Nephron progenitor cell (in vitro differentiated cells): ENCODE measurements at regions not wholly inside any gene's neighbourhood (a gene's known extent, or its start where the extent isn't known, plus 50 kb on each side); places are given as distances from the start of the nearest gene placed in this dataset.
"Not testable (repeated sequence)": the region's sequence is repeated elsewhere in the genome, so short reads cannot be mapped to it uniquely, and the experiment has no call there.

Experiments
- DNase-seq: peaks from one replicate; pipeline ENCODE4 v3.0.0; 2021
- H3K27ac Mint-ChIP-seq: 2 replicates; pipeline ENCODE4 v1.8.0; 2021; ENCODE audit warnings: mild to moderate bottlenecking, moderate library complexity, mixed read lengths
- H3K27me3 Mint-ChIP-seq: 2 replicates; pipeline ENCODE4 v1.8.0; 2021; ENCODE audit warnings: mild to moderate bottlenecking, low read depth, mixed read lengths; ENCODE audit not compliant: poor library complexity
- H3K36me3 Mint-ChIP-seq: 2 replicates; pipeline ENCODE4 v1.8.0; 2021; ENCODE audit warnings: low read depth, mixed read lengths
- H3K4me1 Mint-ChIP-seq: 2 replicates; pipeline ENCODE4 v1.8.0; 2021; ENCODE audit warnings: mixed read lengths
- H3K4me3 Mint-ChIP-seq: 2 replicates; pipeline ENCODE4 v1.8.0; 2021; ENCODE audit warnings: mild to moderate bottlenecking, moderate library complexity, mixed read lengths
- H3K9me3 Mint-ChIP-seq: 2 replicates; pipeline ENCODE4 v1.8.0; 2021; ENCODE audit warnings: mild to moderate bottlenecking, moderate library complexity, mixed read lengths
- CTCF ChIP-seq: fragments of 200-600 bp; sonication (generic); IDR thresholded peaks from 2 replicates; pipeline ENCODE4 v1.5.0; 2021; ENCODE audit warnings: antibody characterized with exemption

GRCh38 chr9:102445181-102445747, 549.9 kb upstream of the CYLC2 start:
- peaks cover 2% of the 10 kb centered on the region for H3K27me3 Mint-ChIP-seq
- H3K4me3 Mint-ChIP-seq: no peak overlapping the region
- H3K9me3 Mint-ChIP-seq: peaks cover 29% of the 10 kb centered on the region
- H3K36me3 Mint-ChIP-seq: no peaks in the 10 kb centered on the region
- TF ChIP-seq CTCF: no peak
- H3K4me1 Mint-ChIP-seq: no peaks in the 10 kb centered on the region
- no peak overlapping the region for H3K27ac Mint-ChIP-seq
- no peak for DNase-seq

GRCh38 chr9:102439583-102439982, 555.5 kb upstream of the CYLC2 start:
- no peak for TF ChIP-seq CTCF
- Mint-ChIP-seq H3K27me3 (no peaks in the 10 kb centered on the region), H3K27ac (no peak overlapping the region)

GRCh38 chr9:102436599-102436998, 558.5 kb upstream of the CYLC2 start:
- not testable (repeated sequence) for H3K36me3 Mint-ChIP-seq, H3K9me3 Mint-ChIP-seq, H3K27ac Mint-ChIP-seq, H3K4me3 Mint-ChIP-seq, H3K4me1 Mint-ChIP-seq, H3K27me3 Mint-ChIP-seq, DNase-seq

More at GRCh38 chr9:102439583-102439982, 555.5 kb upstream of the CYLC2 start:
- Mint-ChIP-seq H3K36me3 (no peaks in the 10 kb centered on the region), H3K4me1 (no peaks in the 10 kb centered on the region), H3K4me3 (no peak overlapping the region), H3K9me3 (no peaks in the 10 kb centered on the region)
- no peak for DNase-seq

- Mint-ChIP-seq H3K27ac (no peak overlapping the region), H3K36me3 (no peaks in the 10 kb centered on the region), H3K27me3 (no peaks in the 10 kb centered on the region), H3K4me3 (no peak overlapping the region), H3K9me3 (no peaks in the 10 kb centered on the region), H3K4me1 (no peaks in the 10 kb centered on the region)
- TF ChIP-seq CTCF: no peak
- DNase-seq: no peak
Measured at GRCh38 chr9:102435427-102435826, 559.7 kb upstream of the CYLC2 start.

GRCh38 chr9:102434545-102434944, 560.6 kb upstream of the CYLC2 start:
- Mint-ChIP-seq H3K27ac (no peak overlapping the region), H3K36me3 (no peaks in the 10 kb centered on the region), H3K9me3 (no peaks in the 10 kb centered on the region), H3K4me3 (no peak overlapping the region), H3K27me3 (no peaks in the 10 kb centered on the region), H3K4me1 (no peaks in the 10 kb centered on the region)
- no peak for DNase-seq
- TF ChIP-seq CTCF: no peak

GRCh38 chr9:102428305-102428704, 566.8 kb upstream of the CYLC2 start:
- Mint-ChIP-seq H3K4me3 (no peak overlapping the region), H3K9me3 (no peaks in the 10 kb centered on the region), H3K4me1 (no peaks in the 10 kb centered on the region), H3K36me3 (no peaks in the 10 kb centered on the region), H3K27ac (no peak overlapping the region), H3K27me3 (no peaks in the 10 kb centered on the region)
- TF ChIP-seq CTCF: no peak
- no peak for DNase-seq

GRCh38 chr9:102416251-102416650, 578.9 kb upstream of the CYLC2 start:
- H3K4me3 Mint-ChIP-seq, H3K36me3 Mint-ChIP-seq, DNase-seq, H3K27me3 Mint-ChIP-seq, H3K27ac Mint-ChIP-seq, H3K4me1 Mint-ChIP-seq: not testable (repeated sequence)
- peaks cover 43% of the 10 kb centered on the region for H3K9me3 Mint-ChIP-seq
